Testis (tissue), 2 donors: ENCODE measurements at regions not wholly inside any gene's neighbourhood (a gene's known extent, or its start where the extent isn't known, plus 50 kb on each side); places are given as distances from the start of the nearest gene placed in this dataset.
"Not testable (repeated sequence)": the region's sequence is repeated elsewhere in the genome, so short reads cannot be mapped to it uniquely, and the experiment has no call there.

Experiments used
- DNase-seq: peaks from one replicate; pipeline ENCODE4 v3.0.0-alpha.2; 2019
- H3K27ac ChIP-seq, 2 donors: fragments of 200-600 bp; sonication (generic); one replicate each; pipeline ENCODE4 v1.5.1; 2019
- H3K27me3 ChIP-seq: fragments of 200-600 bp; sonication (generic); one replicate; pipeline ENCODE4 v1.5.1; 2019
- H3K36me3 ChIP-seq: fragments of 200-600 bp; sonication (generic); one replicate; pipeline ENCODE4 v1.5.1; 2017; ENCODE audit warnings: low read depth; ENCODE audit errors: missing control alignments
- H3K4me1 ChIP-seq: fragments of 200-600 bp; sonication (generic); one replicate; pipeline ENCODE4 v1.5.1; 2019
- H3K4me3 ChIP-seq, 2 donors: fragments of 200-600 bp; sonication (generic); one replicate each; pipeline ENCODE4 v1.5.1; 2017 to 2019
- H3K9me3 ChIP-seq: fragments of 200-600 bp; sonication (generic); one replicate; pipeline ENCODE4 v1.5.1; 2017
- CTCF ChIP-seq, 3 experiments: fragments of 450-650 bp in 2 of 3; fragments of 200-600 bp in 1 of 3; sonication (generic) in 1 of 3; IDR thresholded peaks; one replicate each; pipeline ENCODE4 v1.5.1; 2016 to 2019; ENCODE audit warnings: antibody characterized with exemption in 3 of 3, mild to moderate bottlenecking in 2 of 3, moderate library complexity in 1 of 3
- POLR2A ChIP-seq: fragments of 450-650 bp; IDR thresholded peaks from one replicate; pipeline ENCODE4 v1.6.1; 2017; ENCODE audit warnings: antibody characterized with exemption, mild to moderate bottlenecking, moderate library complexity
- WGBS, 2 donors: methylation state at CpG; one replicate each; pipeline ENCODE4 v1.1.5; 2018; 5-methylcytosine and 5-hydroxymethylcytosine counted together
- intact Hi-C: fragments of 100-400 bp; cut with DNase I; formaldehyde crosslinking; loops from one replicate; pipeline ENCODE4 v1.15.1; 2023; ENCODE audit warnings: low total_unique reads

DNA sequence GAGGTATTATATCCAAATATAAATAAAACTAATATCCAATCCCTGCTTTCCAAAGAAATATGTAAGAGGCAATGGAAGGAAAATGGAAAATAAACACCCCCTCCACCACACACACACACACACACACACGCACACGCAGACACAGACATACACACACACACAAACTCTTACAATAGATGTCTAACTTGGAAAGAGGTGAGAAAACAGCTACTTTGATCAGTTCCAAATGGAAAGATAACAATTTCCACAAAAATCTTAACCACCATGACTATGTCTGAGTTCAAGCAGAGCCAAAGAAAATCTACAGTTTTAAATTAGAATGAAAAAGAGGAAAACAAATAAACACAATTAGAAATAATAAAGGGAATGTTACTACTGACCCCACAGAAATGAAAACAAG is 285.3 kb upstream of the TGFBR2 start:
- no peak overlapping the region for H3K27ac ChIP-seq
- H3K4me3 ChIP-seq: no peak overlapping the region
- intact Hi-C loops: no loop called here
- no peaks in the 10 kb centered on the region for H3K9me3 ChIP-seq
- WGBS, 2 donors: 85 to 89% methylated on average over 2 of the region's 2 CpGs
- no peak for DNase-seq
- no peak for TF ChIP-seq CTCF (IDR thresholded peaks at IDR 0.05)
- no peak for TF ChIP-seq POLR2A
- no peaks in the 10 kb centered on the region for H3K36me3 ChIP-seq
- no peaks in the 10 kb centered on the region for H3K27me3 ChIP-seq
- no peaks in the 10 kb centered on the region for H3K4me1 ChIP-seq

GRCh38 chr3:30323649-30324048 is 282.8 kb upstream of the TGFBR2 start:
- DNase-seq, H3K4me3 ChIP-seq, H3K9me3 ChIP-seq, H3K27ac ChIP-seq, H3K36me3 ChIP-seq, H3K4me1 ChIP-seq, H3K27me3 ChIP-seq, intact Hi-C loops: not testable (repeated sequence)
- 95 to 100% methylated on average over 1 of the region's 1 CpG for WGBS, 2 donors

DNA sequence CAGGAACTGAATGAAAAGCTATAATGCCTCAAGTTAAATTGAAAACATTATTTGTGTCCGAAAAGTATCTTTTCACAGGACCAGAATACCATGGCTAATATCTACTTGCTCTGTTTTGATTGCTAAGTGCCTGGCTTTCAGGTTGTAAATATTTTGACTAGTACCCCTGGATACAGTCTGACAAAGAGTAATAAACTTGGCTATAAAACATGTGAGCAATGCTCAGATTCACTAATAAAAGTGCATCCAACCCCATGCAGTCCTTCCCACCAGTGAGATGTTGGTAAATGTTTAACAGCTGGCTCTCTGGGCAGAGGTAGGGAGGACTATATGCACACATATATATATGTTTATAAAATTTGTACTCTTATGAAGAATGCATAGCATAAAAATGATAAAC is 281.8 kb upstream of the TGFBR2 start:
- no peak for DNase-seq
- 67 to 73% methylated on average over 1 of the region's 1 CpG for WGBS, 2 donors
- TF ChIP-seq CTCF (IDR thresholded peaks at IDR 0.05) (no peak), POLR2A (no peak)
- Histone ChIP-seq H3K9me3 (no peaks in the 10 kb centered on the region), H3K4me3 (no peak overlapping the region), H3K27ac (no peak overlapping the region), H3K4me1 (no peaks in the 10 kb centered on the region), H3K27me3 (no peaks in the 10 kb centered on the region), H3K36me3 (no peaks in the 10 kb centered on the region)
- intact Hi-C loops: no loop called here

- 58% methylated on average over 1 of the region's 1 CpG for WGBS, 2 donors
- H3K4me1 ChIP-seq, H3K27me3 ChIP-seq, H3K9me3 ChIP-seq, H3K36me3 ChIP-seq, H3K4me3 ChIP-seq, H3K27ac ChIP-seq, DNase-seq, intact Hi-C loops: not testable (repeated sequence)
Observed at GRCh38 chr3:30327976-30328375, 278.4 kb upstream of the TGFBR2 start.

GRCh38 chr3:30328935-30329334 is 277.5 kb upstream of the TGFBR2 start:
- H3K4me3 ChIP-seq, H3K4me1 ChIP-seq, intact Hi-C loops, H3K27me3 ChIP-seq, DNase-seq, H3K9me3 ChIP-seq, H3K36me3 ChIP-seq, H3K27ac ChIP-seq: not testable (repeated sequence)
- 85 to 91% methylated on average over 2 of the region's 2 CpGs for WGBS, 2 donors

GRCh38 chr3:30331519-30331918 is 274.9 kb upstream of the TGFBR2 start:
- no peaks in the 10 kb centered on the region for H3K4me1 ChIP-seq
- H3K9me3 ChIP-seq: no peaks in the 10 kb centered on the region
- H3K4me3 ChIP-seq: no peak overlapping the region
- intact Hi-C loops: no loop called here
- H3K27ac ChIP-seq: no peak overlapping the region
- no peaks in the 10 kb centered on the region for H3K36me3 ChIP-seq
- DNase-seq: no peak
- TF ChIP-seq CTCF (IDR thresholded peaks at IDR 0.05) (no peak), POLR2A (no peak)
- no peaks in the 10 kb centered on the region for H3K27me3 ChIP-seq
- WGBS, 2 donors: 62 to 90% methylated on average over 2 of the region's 2 CpGs
